Common myeloid progenitor, CD34-positive (primary cell): ENCODE measurements at regions not wholly inside any gene's neighbourhood (a gene's known extent, or its start where the extent isn't known, plus 50 kb on each side); places are given as distances from the start of the nearest gene placed in this dataset.

ENCODE experiments used
- CTCF ChIA-PET: fragments of 350-600 bp; sonication (Branson Sonifier 250); formaldehyde crosslinking; loops from one replicate; lab custom pipeline; 2021; ENCODE audit warnings: antibody characterized with exemption; lab: Charles Lee
- POLR2A ChIA-PET: fragments of 350-600 bp; sonication (Branson Sonifier 250); formaldehyde crosslinking; loops from one replicate; lab custom pipeline; 2021; ENCODE audit warnings: antibody characterized with exemption; lab: Charles Lee
- DNase-seq, 3 donors: peaks; one replicate each; pipeline versions ENCODE4 v3.0.0 to v3.0.0-alpha.2; 2013
- H3K27ac ChIP-seq, 2 experiments: 1 replicate in 1 of 2; 2 replicates in 1 of 2; pipeline ENCODE4 v1.7.0; 2013; ENCODE audit warnings: inconsistent platforms in 2 of 2, low read length in 2 of 2, mild to moderate bottlenecking in 2 of 2, low read depth in 1 of 2, moderate library complexity in 1 of 2; ENCODE audit not compliant: severe bottlenecking in 2 of 2, insufficient read depth in 1 of 2, poor library complexity in 1 of 2
- H3K27me3 ChIP-seq, 5 experiments: replicated peaks in 2 of 5; 1 replicate in 3 of 5; 2 replicates in 2 of 5; pipeline versions ENCODE4 v1.6.1 to v1.7.0; 2013; ENCODE audit warnings: low read length in 4 of 5, mild to moderate bottlenecking in 2 of 5, moderate library complexity in 2 of 5, inconsistent platforms in 1 of 5; ENCODE audit not compliant: insufficient read depth in 5 of 5, control insufficient read depth in 4 of 5
- H3K36me3 ChIP-seq, 4 experiments: 1 replicate in 2 of 4; 2 replicates in 2 of 4; pipeline versions ENCODE4 v1.6.1 to v1.7.0; 2013; ENCODE audit warnings: low read length in 3 of 4, control low read depth in 1 of 4, mild to moderate bottlenecking in 1 of 4; ENCODE audit not compliant: control insufficient read depth in 4 of 4, insufficient read depth in 4 of 4
- H3K4me1 ChIP-seq, 4 experiments: 1 replicate in 3 of 4; 2 replicates in 1 of 4; pipeline versions ENCODE4 v1.6.1 to v1.7.1; 2013; ENCODE audit warnings: low read length in 3 of 4, mild to moderate bottlenecking in 3 of 4, control low read depth in 1 of 4, inconsistent platforms in 1 of 4, moderate library complexity in 1 of 4; ENCODE audit not compliant: control insufficient read depth in 4 of 4, insufficient read depth in 4 of 4; ENCODE audit errors: control extremely low read depth in 1 of 4
- H3K4me3 ChIP-seq, 7 experiments: 1 replicate in 4 of 7; 2 replicates in 3 of 7; pipeline versions ENCODE4 v1.5.1 to v1.7.0; 2013; ENCODE audit warnings: mild to moderate bottlenecking in 7 of 7, low read length in 6 of 7, moderate library complexity in 6 of 7, inconsistent platforms in 2 of 7, low read depth in 2 of 7, control low read depth in 1 of 7; ENCODE audit not compliant: insufficient read depth in 4 of 7, control insufficient read depth in 1 of 7; ENCODE audit errors: extremely low read depth in 1 of 7
- H3K9me3 ChIP-seq, 5 experiments: 1 replicate in 4 of 5; 2 replicates in 1 of 5; pipeline versions ENCODE4 v1.6.1 to v1.7.1; 2013; ENCODE audit warnings: low read length in 4 of 5, mild to moderate bottlenecking in 2 of 5, inconsistent platforms in 1 of 5, low read depth in 1 of 5, moderate library complexity in 1 of 5; ENCODE audit not compliant: control insufficient read depth in 4 of 5, insufficient read depth in 2 of 5; ENCODE audit errors: control extremely low read depth in 1 of 5
- WGBS: methylation state at CpG from one replicate; pipeline ENCODE4 v1.1.5; 2013; ENCODE audit not compliant: insufficient coverage; 5-methylcytosine and 5-hydroxymethylcytosine counted together

DNA sequence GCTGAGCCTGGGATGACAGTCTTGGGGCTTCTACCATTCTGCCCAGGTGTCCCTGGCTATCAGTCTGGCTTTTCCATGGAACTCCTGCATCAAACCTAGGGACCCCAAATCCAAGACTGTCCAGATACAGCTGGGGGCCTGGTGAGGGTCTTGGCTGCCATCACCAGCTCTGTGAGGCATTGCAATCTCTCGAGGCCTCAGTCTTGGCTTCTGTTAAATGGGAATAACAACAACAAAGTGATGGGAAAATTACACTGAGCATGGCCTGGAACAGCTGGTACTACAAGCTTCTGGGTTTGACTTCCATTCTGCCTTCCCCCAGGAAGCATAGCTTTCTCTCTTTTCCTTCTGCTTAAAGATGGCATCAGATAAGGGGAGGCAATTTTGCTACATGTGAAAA is 50.0 kb upstream of the LCTL start:
- H3K4me1 ChIP-seq: peaks cover 24 to 86% (median 70%) of the 10 kb centered on the region in 4 experiments
- CTCF ChIA-PET: interaction anchor here (1.0 to 18.4 kb wide), 13 partner anchors 11 to 236 kb away, joined by 3 to 153 read pairs (median 4); partner anchors contain the start of gene SMAD6
- H3K9me3 ChIP-seq: no peaks in the 10 kb centered on the region
- no peaks in the 10 kb centered on the region for H3K27me3 ChIP-seq
- H3K27ac ChIP-seq: no peak overlapping the region
- H3K36me3 ChIP-seq: no peaks in the 10 kb centered on the region
- no peak for DNase-seq
- 89% methylated on average over 1 of the region's 1 CpG for WGBS
- peak overlapping the region in 1 of 7 experiments; percentile 14 for H3K4me3 ChIP-seq
- POLR2A ChIA-PET: interaction anchor here (1.0 to 2.0 kb wide), 3 partner anchors 15 to 150 kb away, joined by 3 to 5 read pairs (median 4); no protein-coding TSS in a partner anchor

DNA sequence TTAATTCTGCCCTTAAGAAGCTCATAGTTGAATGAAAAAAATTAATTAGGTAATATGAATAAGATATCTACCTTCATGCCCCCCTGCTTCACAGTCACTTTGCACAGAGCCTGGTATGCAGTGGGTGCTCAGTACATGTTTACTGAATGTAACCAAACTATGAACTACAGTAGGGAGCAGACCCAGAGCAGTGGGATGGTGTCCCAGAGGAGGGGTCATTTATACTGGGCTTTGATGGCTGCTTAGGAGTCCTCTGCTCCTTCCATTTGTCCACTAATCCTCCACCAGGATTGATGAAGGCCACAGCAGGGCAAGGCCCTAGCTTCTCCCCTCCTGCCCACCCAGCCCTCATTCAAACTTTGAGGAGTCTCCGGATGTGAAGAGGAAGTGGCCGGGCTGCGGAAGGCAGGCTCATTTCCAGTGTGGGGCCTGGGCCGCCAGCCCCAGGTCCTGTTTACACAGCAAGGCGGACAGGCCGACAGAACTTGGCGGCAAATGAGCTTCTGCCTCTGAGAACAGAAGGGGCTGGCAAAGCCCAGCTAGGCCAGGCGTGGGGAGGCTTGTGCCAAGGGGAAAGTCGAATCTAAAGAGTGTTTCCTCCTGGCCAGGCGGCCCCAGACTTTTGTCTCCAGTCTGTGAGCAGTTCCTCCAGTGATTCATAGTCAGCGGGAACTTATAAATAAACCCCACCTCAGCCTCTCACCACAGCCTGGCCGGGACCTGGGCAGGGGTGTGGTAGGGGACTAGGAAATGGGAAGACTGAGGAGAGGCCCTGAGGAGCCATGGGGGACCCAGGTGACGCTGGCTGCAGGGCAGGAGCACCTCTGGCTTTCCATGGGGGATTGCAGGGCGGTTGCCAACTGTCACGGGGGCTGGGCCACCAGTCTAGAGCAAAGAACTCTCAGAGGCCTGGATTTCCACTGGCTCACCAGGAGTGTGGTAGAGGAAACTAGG is 51.6 kb upstream of the LCTL start:
- Histone ChIP-seq H3K4me1 (peaks cover 24 to 96% (median 80%) of the 10 kb centered on the region in 4 experiments), H3K9me3 (no peaks in the 10 kb centered on the region), H3K27ac (peak overlapping the region in 1 of 2 experiments; percentile 52), H3K4me3 (peak overlapping the region in 2 of 7 experiments; percentile 0 to 36), H3K36me3 (no peaks in the 10 kb centered on the region), H3K27me3 (peaks cover 0 to 3% (median 0%) of the 10 kb centered on the region in 5 experiments)
- DNase-seq: peak; percentile 48 to 88 (median 80)
- POLR2A ChIA-PET: no interaction called here
- WGBS: 14% methylated on average over 9 of the region's 15 CpGs
- CTCF ChIA-PET: interaction anchor here (0.9 to 18.4 kb wide), 11 partner anchors 9 to 160 kb away, joined by 3 to 153 read pairs (median 4); partner anchors contain the start of gene SMAD6

DNA sequence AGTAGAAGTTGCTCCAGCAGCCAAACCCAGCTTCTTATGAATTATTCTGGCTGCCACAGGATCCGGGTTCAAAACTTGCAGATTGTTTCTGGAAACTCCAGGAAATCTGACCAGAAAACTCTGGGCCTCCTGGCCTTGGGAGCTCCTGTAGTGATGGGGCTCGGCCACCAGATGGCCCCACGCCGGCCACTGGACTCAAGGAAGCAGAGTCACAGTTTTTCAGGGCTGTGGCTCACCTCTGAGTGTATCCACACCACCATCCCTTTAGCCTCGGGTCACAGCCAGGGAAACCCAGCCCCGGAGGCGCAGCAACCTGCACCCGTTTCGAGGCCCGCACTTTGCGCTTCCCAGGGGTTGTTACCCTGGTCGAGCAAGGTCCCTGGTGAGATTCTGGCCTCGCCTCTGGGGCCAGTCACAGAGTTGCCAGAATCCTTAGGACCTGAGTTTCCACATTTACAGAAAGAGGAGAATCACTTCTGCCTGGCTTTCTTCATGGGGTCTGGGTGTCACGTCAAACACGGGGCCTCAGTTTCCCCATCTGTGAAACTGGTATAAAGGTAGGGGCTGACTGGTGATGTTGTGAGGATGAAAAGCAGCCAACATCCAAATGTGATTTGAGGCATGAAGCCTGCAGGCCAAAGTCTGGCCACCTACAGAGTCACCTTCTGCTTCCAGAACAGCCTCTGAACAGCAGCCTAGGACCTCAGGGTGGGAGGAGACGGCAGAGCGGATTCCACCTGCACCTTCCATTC is 53.5 kb upstream of the LCTL start:
- Histone ChIP-seq H3K36me3 (no peaks in the 10 kb centered on the region), H3K27me3 (peaks cover 0 to 3% (median 0%) of the 10 kb centered on the region in 5 experiments), H3K4me3 (no peak overlapping the region), H3K27ac (no peak overlapping the region), H3K9me3 (no peaks in the 10 kb centered on the region), H3K4me1 (peaks cover 17 to 85% (median 64%) of the 10 kb centered on the region in 4 experiments)
- CTCF ChIA-PET: interaction anchor here (0.6 to 18.4 kb wide), 28 partner anchors 8 to 232 kb away, joined by 3 to 153 read pairs (median 5); partner anchors contain the start of gene SMAD6
- DNase-seq: peak; percentile 43 to 54 (median 51)
- POLR2A ChIA-PET: interaction anchor here (0.9 to 1.2 kb wide), 3 partner anchors 37 to 83 kb away, joined by 4 read pairs; partner anchors contain the start of gene SMAD6
- WGBS: 51% methylated on average over 15 of the region's 17 CpGs

DNA sequence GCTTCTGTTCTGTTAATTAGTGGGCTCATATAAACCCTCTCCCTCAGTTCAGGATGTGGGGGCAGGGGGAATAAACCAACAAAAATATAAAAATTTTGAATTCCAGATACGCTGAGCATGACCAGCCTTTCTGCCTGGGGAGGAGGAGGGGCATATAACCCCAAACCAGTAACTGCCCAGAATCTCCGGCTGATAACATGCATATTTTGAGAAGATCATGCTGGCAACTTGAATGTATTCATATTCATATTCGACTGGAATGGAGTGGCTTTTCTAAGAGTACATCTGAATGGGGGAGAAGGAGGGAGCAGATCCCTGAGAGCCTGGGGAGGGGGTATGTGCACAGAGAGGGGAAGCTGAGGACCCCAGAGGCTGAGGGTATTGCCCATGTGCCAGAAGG is 54.5 kb upstream of the LCTL start:
- 66% methylated on average over 2 of the region's 3 CpGs for WGBS
- Histone ChIP-seq H3K27me3 (peaks cover 0 to 3% (median 0%) of the 10 kb centered on the region in 5 experiments), H3K36me3 (no peaks in the 10 kb centered on the region), H3K27ac (no peak overlapping the region), H3K4me1 (peaks cover 9 to 75% (median 54%) of the 10 kb centered on the region in 4 experiments), H3K4me3 (no peak overlapping the region), H3K9me3 (no peaks in the 10 kb centered on the region)
- ChIA-PET POLR2A (no interaction called here), CTCF (interaction anchor here (0.9 to 18.4 kb wide), 7 partner anchors 9 to 231 kb away, joined by 3 to 153 read pairs (median 6); partner anchors contain the start of gene SMAD6)
- DNase-seq: peak in 1 of 3 donors; percentile 25

DNA sequence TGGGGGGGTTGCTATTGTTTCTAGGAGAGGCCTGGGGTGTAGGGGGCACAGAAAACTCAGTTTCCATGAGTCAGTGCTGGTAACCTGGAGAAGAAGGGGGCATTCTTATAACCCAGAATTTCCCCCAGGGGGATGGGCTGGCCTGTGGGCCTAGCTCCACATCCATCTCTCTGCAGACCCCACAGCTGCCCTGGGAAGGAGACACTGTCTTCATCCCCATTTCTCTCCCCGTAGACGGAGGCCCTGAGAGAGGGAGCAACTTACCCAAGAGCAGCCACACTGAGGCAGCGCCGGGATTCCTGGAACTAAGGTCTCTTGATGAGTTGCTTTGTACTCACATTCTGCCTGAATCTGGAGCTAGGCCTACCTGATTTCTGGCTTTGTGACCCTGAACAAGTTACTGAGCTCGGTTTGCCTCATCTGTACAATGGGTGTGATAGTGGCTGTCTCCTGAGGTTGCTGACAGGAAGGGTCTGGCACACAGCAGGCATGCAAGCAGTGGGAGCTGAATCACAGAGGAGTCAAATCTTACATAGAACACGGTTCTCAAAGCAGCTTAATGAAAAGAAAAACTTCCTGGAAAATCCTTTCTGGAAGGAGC is 55.0 kb upstream of the LCTL start:
- no peak for DNase-seq
- no peak overlapping the region for H3K27ac ChIP-seq
- H3K4me3 ChIP-seq: no peak overlapping the region
- WGBS: 92% methylated on average over 5 of the region's 6 CpGs
- ChIA-PET POLR2A (no interaction called here), CTCF (interaction anchor here (0.9 to 18.4 kb wide), 9 partner anchors 8 to 231 kb away, joined by 3 to 153 read pairs (median 3); partner anchors contain the start of gene SMAD6)
- H3K36me3 ChIP-seq: no peaks in the 10 kb centered on the region
- H3K4me1 ChIP-seq: peaks cover 6 to 70% (median 49%) of the 10 kb centered on the region in 4 experiments
- no peaks in the 10 kb centered on the region for H3K9me3 ChIP-seq
- H3K27me3 ChIP-seq: peaks cover 0 to 3% (median 0%) of the 10 kb centered on the region in 5 experiments
